Heart right ventricle (tissue), 16 donors: ENCODE measurements at regions not wholly inside any gene's neighbourhood (a gene's known extent, or its start where the extent isn't known, plus 50 kb on each side); places are given as distances from the start of the nearest gene placed in this dataset.

Experiments
- ATAC-seq, 8 donors: fragments of 200-7000 bp; cut with Tn5 transposase; one replicate each; pipeline ENCODE4 v1.9.1; 2020; ENCODE audit warnings: mild to moderate bottlenecking in 8 of 8, moderate library complexity in 8 of 8, moderate number of reproducible peaks in 1 of 8
- DNase-seq, 2 donors: peaks; one replicate each; pipeline ENCODE4 v3.0.0-alpha.2; 2020
- H3K27ac ChIP-seq, 10 donors: fragments of 200-600 bp; sonication (generic) in 2 of 10; one replicate each; pipeline versions ENCODE4 v1.5.0 to v1.8.0; 2020 to 2022; ENCODE audit warnings: mild to moderate bottlenecking in 3 of 10
- H3K27me3 ChIP-seq, 7 donors: fragments of 200-600 bp; one replicate each; pipeline ENCODE4 v1.8.0; 2021 to 2022; ENCODE audit warnings: mild to moderate bottlenecking in 2 of 7
- H3K36me3 ChIP-seq, 9 donors: fragments of 200-600 bp; sonication (generic) in 1 of 9; one replicate each; pipeline versions ENCODE4 v1.5.0 to v1.8.0; 2020 to 2022; ENCODE audit warnings: mild to moderate bottlenecking in 2 of 9
- H3K4me1 ChIP-seq, 9 donors: fragments of 200-600 bp; sonication (generic) in 1 of 9; one replicate each; pipeline versions ENCODE4 v1.5.0 to v1.8.0; 2020 to 2022; ENCODE audit warnings: mild to moderate bottlenecking in 4 of 9
- H3K4me3 ChIP-seq, 10 donors: fragments of 200-600 bp; sonication (generic) in 2 of 10; one replicate each; pipeline versions ENCODE4 v1.5.0 to v1.8.0; 2020 to 2022; ENCODE audit warnings: mild to moderate bottlenecking in 7 of 10, moderate library complexity in 2 of 10
- H3K9me3 ChIP-seq, 11 donors: fragments of 200-600 bp in 10 of 11; sonication (generic) in 2 of 11; one replicate each; pipeline versions ENCODE4 v1.5.0 to v1.8.0; 2013 to 2022; ENCODE audit warnings: mild to moderate bottlenecking in 2 of 11, control low read depth in 1 of 11, moderate library complexity in 1 of 11
- CTCF ChIP-seq, 9 donors: fragments of 200-600 bp; sonication (generic) in 2 of 9; IDR thresholded peaks; one replicate each; pipeline versions ENCODE4 v1.5.0 to v1.8.0; 2021 to 2022; ENCODE audit warnings: antibody characterized with exemption in 9 of 9, mild to moderate bottlenecking in 5 of 9, moderate library complexity in 1 of 9
- WGBS, 2 donors: extraction: QIAGEN DNeasy Blood & Tissue Kit; methylation state at CpG; one replicate each; pipeline ENCODE4 v1.1.7; 2013; ENCODE audit warnings: inconsistent platforms in 1 of 2; 5-methylcytosine and 5-hydroxymethylcytosine counted together
- intact Hi-C, 10 donors: fragments of 100-400 bp; cut with DNase I; formaldehyde crosslinking; loops; one replicate each; pipeline versions ENCODE4 v1.11.1 to v1.14.2; 2022
- donor health status: Arrhythmogenic right ventricular cardiomyopathy.
- donor health status: ischemic (EF 13 %, LVEDD 7.1; RV severe dilation, severe dysfunction).
- donor health status: healthy with polysubstance abuse.
- donor health status: DM: no; HTN: yes; CAD: no.
- donor health status: DM: no; HTN: no; CAD: no.
- donor health status: ischemic (EF 25% LVEDD 6.9; RV normal size, moderate dysfunction).
- donor health status: ischemic (EF 25% LVEDD 5.7; RV mildly dilated, moderate dysfunction).
- donor health status: healthy.
- donor health status: DM: yes; HTN: yes; CAD: no.
- donor health status: Ischemic cardiomyopathy.
- donor health status: ischemic (EF 35%, LVEDD 5.7; RV mildly dilated, moderate dysfunction).
- donor health status: nonischemic (EF 11% LVEDD 7.7; RV severe dilation, severe dysfunction).
- donor health status: DM: yes; HTN: yes; CAD: no.
- donor health status: PGD.
- donor health status: ischemic (EF 29% LVEDD 5.4; RV normal size, mild dysfunction).
- donor health status: nonischemic (EF 23%, LVEDD 6.1; RV moderate dilation, normal function).

- Histone ChIP-seq H3K27me3 (peaks cover 0 to 3% (median 0%) of the 10 kb centered on the region in 7 donors), H3K9me3 (no peaks in the 10 kb centered on the region), H3K27ac (peak overlapping the region in 1 of 10 donors; percentile 66), H3K4me3 (no peak overlapping the region), H3K36me3 (no peaks in the 10 kb centered on the region), H3K4me1 (no peaks in the 10 kb centered on the region)
- DNase-seq: no peak
- no peak for ATAC-seq
- intact Hi-C loops: no loop called here
- WGBS, 2 donors: 76 to 83% methylated on average over 5 of the region's 5 CpGs
- no peak for TF ChIP-seq CTCF (IDR thresholded peaks at IDR 0.05)
Measured at GRCh38 chr2:147663153-147663961, 181.5 kb upstream of the ACVR2A start.

GRCh38 chr2:147662221-147662620 lies 182.6 kb upstream of the ACVR2A start:
- WGBS, 2 donors: 75 to 79% methylated on average over 4 of the region's 4 CpGs
- intact Hi-C loops: no loop called here
- no peak overlapping the region for H3K27ac ChIP-seq
- ATAC-seq: no peak
- TF ChIP-seq CTCF (IDR thresholded peaks at IDR 0.05): no peak
- H3K36me3 ChIP-seq: no peaks in the 10 kb centered on the region
- no peak for DNase-seq
- no peaks in the 10 kb centered on the region for H3K4me1 ChIP-seq
- H3K4me3 ChIP-seq: no peak overlapping the region
- peaks cover 0 to 3% (median 0%) of the 10 kb centered on the region in 7 donors for H3K27me3 ChIP-seq
- no peaks in the 10 kb centered on the region for H3K9me3 ChIP-seq

GRCh38 chr2:147660680-147661079 lies 184.1 kb upstream of the ACVR2A start:
- no peaks in the 10 kb centered on the region for H3K36me3 ChIP-seq
- peaks cover 0 to 3% (median 0%) of the 10 kb centered on the region in 7 donors for H3K27me3 ChIP-seq
- TF ChIP-seq CTCF (IDR thresholded peaks at IDR 0.05): no peak
- ATAC-seq: no peak
- H3K4me1 ChIP-seq: no peaks in the 10 kb centered on the region
- H3K9me3 ChIP-seq: no peaks in the 10 kb centered on the region
- intact Hi-C loops: no loop called here
- H3K27ac ChIP-seq: no peak overlapping the region
- 86 to 90% methylated on average over 2 of the region's 2 CpGs for WGBS, 2 donors
- no peak overlapping the region for H3K4me3 ChIP-seq
- DNase-seq: no peak

GRCh38 chr2:147659051-147659450 lies 185.8 kb upstream of the ACVR2A start:
- Histone ChIP-seq H3K36me3 (no peaks in the 10 kb centered on the region), H3K27me3 (no peaks in the 10 kb centered on the region), H3K27ac (no peak overlapping the region), H3K9me3 (no peaks in the 10 kb centered on the region), H3K4me3 (no peak overlapping the region), H3K4me1 (no peaks in the 10 kb centered on the region)
- ATAC-seq (no peak), DNase-seq (no peak)
- TF ChIP-seq CTCF (IDR thresholded peaks at IDR 0.05): no peak
- 87 to 93% methylated on average over 1 of the region's 1 CpG for WGBS, 2 donors
- intact Hi-C loops: no loop called here
